Parathyroid adenoma (tissue), 2 donors: ENCODE measurements at regions not wholly inside any gene's neighbourhood (a gene's known extent, or its start where the extent isn't known, plus 50 kb on each side); places are given as distances from the start of the nearest gene placed in this dataset.

ENCODE experiments used
- H2AFZ ChIP-seq: fragments of 300-600 bp; sonication (generic); one replicate; pipeline ENCODE4 v1.7.0; 2017; ENCODE audit warnings: antibody characterized with exemption, mild to moderate bottlenecking
- H3K27ac ChIP-seq: fragments of 300-600 bp; sonication (generic); one replicate; pipeline ENCODE4 v1.7.0; 2017
- H3K27me3 ChIP-seq: fragments of 300-600 bp; sonication (generic); one replicate; pipeline ENCODE4 v1.7.0; 2017; ENCODE audit warnings: low read length; ENCODE audit not compliant: control insufficient read depth, insufficient read depth
- H3K36me3 ChIP-seq: fragments of 300-600 bp; sonication (generic); one replicate; pipeline ENCODE4 v1.7.0; 2017; ENCODE audit warnings: low read length; ENCODE audit not compliant: control insufficient read depth, insufficient read depth
- H3K4me1 ChIP-seq: fragments of 300-600 bp; sonication (generic); one replicate; pipeline ENCODE4 v1.7.0; 2017; ENCODE audit warnings: control low read depth
- H3K4me2 ChIP-seq: fragments of 300-600 bp; sonication (generic); one replicate; pipeline ENCODE4 v1.7.0; 2017; ENCODE audit warnings: low read length
- H3K4me3 ChIP-seq: fragments of 300-600 bp; sonication (generic); one replicate; pipeline ENCODE4 v1.7.0; 2017; ENCODE audit warnings: low read depth, low read length
- H3K79me2 ChIP-seq: fragments of 300-600 bp; sonication (generic); one replicate; pipeline ENCODE4 v1.7.0; 2017; ENCODE audit warnings: control low read depth
- H3K9ac ChIP-seq: fragments of 300-600 bp; sonication (generic); one replicate; pipeline ENCODE4 v1.7.0; 2017; ENCODE audit warnings: mild to moderate bottlenecking
- H3K9me3 ChIP-seq: fragments of 300-600 bp; sonication (generic); one replicate; pipeline ENCODE4 v1.7.0; 2017; ENCODE audit warnings: low read length; ENCODE audit not compliant: control insufficient read depth
- CTCF ChIP-seq: fragments of 300-600 bp; sonication (generic); IDR thresholded peaks from one replicate; pipeline ENCODE4 v1.7.0; 2017; ENCODE audit warnings: antibody characterized with exemption, mild to moderate bottlenecking
- donor health status: primary hyperparathyroidism.

DNA sequence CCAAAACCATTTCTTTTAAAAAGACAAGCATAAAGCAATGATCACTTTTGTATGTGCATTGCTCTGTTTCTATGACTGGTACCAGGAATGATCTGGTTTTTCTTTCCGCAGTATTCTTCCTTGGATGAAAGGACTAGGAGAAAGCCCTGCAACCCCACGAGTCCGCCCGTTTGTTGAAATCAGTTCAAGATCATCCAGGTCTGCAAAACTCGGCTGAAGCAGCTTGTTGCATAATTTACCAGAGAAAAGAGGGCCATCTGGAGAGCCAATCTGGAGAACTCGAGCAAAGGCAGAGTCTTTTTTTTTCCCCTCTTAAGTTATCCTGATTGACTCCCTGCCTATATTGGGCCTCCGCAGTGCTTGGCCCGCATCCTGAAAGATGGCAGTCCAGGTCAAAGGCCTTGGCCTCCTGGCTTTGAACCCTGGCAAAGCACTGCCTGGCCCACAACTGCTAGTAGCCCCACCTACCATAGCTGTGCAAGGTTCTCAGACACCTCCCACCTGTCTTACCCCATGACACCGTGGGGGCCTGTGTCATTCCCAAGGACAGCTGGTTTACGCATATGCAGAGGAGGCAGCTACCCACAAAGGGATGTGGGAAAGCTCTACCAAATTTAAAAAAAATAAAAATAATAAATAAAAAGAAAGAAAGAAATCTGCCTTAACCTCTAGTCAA is 572.2 kb downstream of the INHBA start:
- Histone ChIP-seq H3K36me3 (no peaks in the 10 kb centered on the region), H3K79me2 (no peaks in the 10 kb centered on the region), H3K4me2 (no peak overlapping the region), H3K27ac (no peak overlapping the region), H3K9ac (no peak overlapping the region), H3K27me3 (no peaks in the 10 kb centered on the region), H3K9me3 (no peaks in the 10 kb centered on the region), H3K4me1 (peaks cover 3% of the 10 kb centered on the region), H2AFZ (no peak overlapping the region), H3K4me3 (no peak overlapping the region)
- no peak for TF ChIP-seq CTCF

- Histone ChIP-seq H3K27me3 (no peaks in the 10 kb centered on the region), H3K9ac (no peak overlapping the region), H3K9me3 (no peaks in the 10 kb centered on the region), H2AFZ (no peak overlapping the region), H3K36me3 (no peaks in the 10 kb centered on the region), H3K4me1 (peaks cover 3% of the 10 kb centered on the region), H3K4me2 (no peak overlapping the region), H3K4me3 (no peak overlapping the region), H3K79me2 (no peaks in the 10 kb centered on the region), H3K27ac (no peak overlapping the region)
- TF ChIP-seq CTCF, result no peak
Observed at GRCh38 chr7:41130086-41130485, 572.8 kb downstream of the INHBA start.

GRCh38 chr7:41125343-41125742 is 577.5 kb downstream of the INHBA start:
- H3K9ac ChIP-seq, result no peak overlapping the region
- no peak overlapping the region for H3K27ac ChIP-seq
- H3K9me3 ChIP-seq, result no peaks in the 10 kb centered on the region
- H3K27me3 ChIP-seq, result no peaks in the 10 kb centered on the region
- H3K4me1 ChIP-seq, result no peaks in the 10 kb centered on the region
- no peaks in the 10 kb centered on the region for H3K79me2 ChIP-seq
- no peak overlapping the region for H3K4me2 ChIP-seq
- no peaks in the 10 kb centered on the region for H3K36me3 ChIP-seq
- no peak for TF ChIP-seq CTCF
- no peak overlapping the region for H3K4me3 ChIP-seq
- no peak overlapping the region for H2AFZ ChIP-seq

GRCh38 chr7:41122256-41122987 is 580.5 kb downstream of the INHBA start:
- Histone ChIP-seq H3K4me3 (no peak overlapping the region), H3K79me2 (no peaks in the 10 kb centered on the region), H3K27me3 (no peaks in the 10 kb centered on the region), H2AFZ (no peak overlapping the region), H3K27ac (no peak overlapping the region), H3K9ac (no peak overlapping the region), H3K9me3 (no peaks in the 10 kb centered on the region), H3K4me2 (no peak overlapping the region), H3K36me3 (no peaks in the 10 kb centered on the region), H3K4me1 (no peaks in the 10 kb centered on the region)
- TF ChIP-seq CTCF, result no peak
